ENCODE measurements at regions not wholly inside any gene's neighbourhood (a gene's known extent, or its start where the extent isn't known, plus 50 kb on each side); places are given as distances from the start of the nearest gene placed in this dataset.

- TF ChIP-seq CTCF (IDR thresholded peaks at IDR 0.05; ENCODE audit: poor library complexity) (no peak), EZH2 (IDR thresholded peaks at IDR 0.05; ENCODE audit: borderline replicate concordance) (no peak), EZH2phosphoT487 (IDR thresholded peaks at IDR 0.05; ENCODE audit: low read depth, severe bottlenecking, unreplicated experiment) (no peak)
Measured at GRCh38 chr5:104444656-104445055, 882.1 kb upstream of the NUDT12 start.
